HG03342 (cell line): ENCODE measurements at regions not wholly inside any gene's neighbourhood (a gene's known extent, or its start where the extent isn't known, plus 50 kb on each side); places are given as distances from the start of the nearest gene placed in this dataset.
"Not testable (repeated sequence)": the region's sequence is repeated elsewhere in the genome, so short reads cannot be mapped to it uniquely, and the experiment has no call there.

Experiments used
- ATAC-seq: cut with Tn5 transposase; IDR thresholded peaks from one replicate; pipeline ENCODE4 v1.9.1; 2021; ENCODE audit warnings: mild to moderate bottlenecking, moderate library complexity; ENCODE audit not compliant: unreplicated experiment

- no peak for ATAC-seq
These were observed 205.7 kb downstream of the TOMM20 start for GRCh38 chr1:234922987-234923386.

- ATAC-seq: no peak
These were observed 207.2 kb downstream of the TOMM20 start for GRCh38 chr1:234921266-234922062.

- ATAC-seq: no peak
These were observed 207.8 kb downstream of the TOMM20 start for GRCh38 chr1:234920843-234921140.

GRCh38 chr1:234920136-234920842 is 208.3 kb downstream of the TOMM20 start:
- ATAC-seq: no peak

- ATAC-seq: no peak
These were observed 209.5 kb downstream of the TOMM20 start for GRCh38 chr1:234918961-234919761.

- ATAC-seq: no peak
These were observed 210.3 kb downstream of the TOMM20 start for GRCh38 chr1:234918181-234918841.

GRCh38 chr1:234917495-234918180 is 211.0 kb downstream of the TOMM20 start:
- ATAC-seq: no peak

- no peak for ATAC-seq
These were observed 211.8 kb downstream of the TOMM20 start for GRCh38 chr1:234916840-234917239.

- no peak for ATAC-seq
These were observed 212.5 kb downstream of the TOMM20 start for GRCh38 chr1:234915924-234916675.

- ATAC-seq: no peak
These were observed 213.9 kb downstream of the TOMM20 start for GRCh38 chr1:234914606-234915290.

- ATAC-seq: no peak
These were observed 214.9 kb downstream of the TOMM20 start for GRCh38 chr1:234913771-234914170.

GRCh38 chr1:234913278-234913649 is 215.4 kb downstream of the TOMM20 start:
- ATAC-seq: no peak

GRCh38 chr1:234912548-234913277 is 215.9 kb downstream of the TOMM20 start:
- ATAC-seq: no peak

- no peak for ATAC-seq
These were observed 216.8 kb downstream of the TOMM20 start for GRCh38 chr1:234911787-234912186.

- ATAC-seq: not testable (repeated sequence)
These were observed 217.5 kb downstream of the TOMM20 start for GRCh38 chr1:234911136-234911535.

- no peak for ATAC-seq
These were observed 218.8 kb downstream of the TOMM20 start for GRCh38 chr1:234909851-234910250.

GRCh38 chr1:234909307-234909810 is 219.3 kb downstream of the TOMM20 start:
- no peak for ATAC-seq

GRCh38 chr1:234908571-234908970 is 220.1 kb downstream of the TOMM20 start:
- ATAC-seq: no peak
